OCI-LY1 (cell line): ENCODE measurements at regions not wholly inside any gene's neighbourhood (a gene's known extent, or its start where the extent isn't known, plus 50 kb on each side); places are given as distances from the start of the nearest gene placed in this dataset.

Experiments
- EZH2 ChIP-seq: fragments of 200-600 bp; sonication (generic), shearing (Covaris generic); IDR thresholded peaks from 2 replicates; pipeline ENCODE4 v1.8.0; 2017; ENCODE audit warnings: borderline replicate concordance, mixed run types, mild to moderate bottlenecking, antibody characterized with exemption, low read length, moderate library complexity, mixed read lengths
- TF ChIP-seq, protein P1 (sequence below): fragments of 200-600 bp; sonication (generic), shearing (Covaris generic); IDR thresholded peaks from 2 replicates; pipeline ENCODE4 v1.5.1; 2017; ENCODE audit warnings: mild to moderate bottlenecking, antibody characterized with exemption, low read length, moderate library complexity, mixed read lengths

DNA sequence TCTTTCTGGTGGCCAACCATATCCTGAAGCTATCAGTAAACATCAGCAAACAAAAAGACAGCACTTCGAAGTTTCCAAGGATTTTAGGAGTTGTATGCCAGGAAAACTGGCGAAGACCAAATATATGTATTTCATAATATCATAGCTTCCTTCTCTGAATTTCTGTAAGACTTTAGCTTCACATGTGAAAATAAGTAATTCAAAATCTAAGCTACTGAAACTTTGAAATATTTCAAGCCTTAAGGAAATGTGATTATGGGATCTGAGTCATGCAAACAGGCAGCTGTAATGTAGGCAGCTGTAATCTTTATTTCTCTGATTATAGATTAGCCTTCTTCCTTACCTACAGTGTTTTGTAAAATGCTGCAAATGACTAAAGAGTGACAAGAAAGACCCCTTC lies 70.7 kb upstream of the ANKRD10 start:
- TF ChIP-seq, protein P1, sequence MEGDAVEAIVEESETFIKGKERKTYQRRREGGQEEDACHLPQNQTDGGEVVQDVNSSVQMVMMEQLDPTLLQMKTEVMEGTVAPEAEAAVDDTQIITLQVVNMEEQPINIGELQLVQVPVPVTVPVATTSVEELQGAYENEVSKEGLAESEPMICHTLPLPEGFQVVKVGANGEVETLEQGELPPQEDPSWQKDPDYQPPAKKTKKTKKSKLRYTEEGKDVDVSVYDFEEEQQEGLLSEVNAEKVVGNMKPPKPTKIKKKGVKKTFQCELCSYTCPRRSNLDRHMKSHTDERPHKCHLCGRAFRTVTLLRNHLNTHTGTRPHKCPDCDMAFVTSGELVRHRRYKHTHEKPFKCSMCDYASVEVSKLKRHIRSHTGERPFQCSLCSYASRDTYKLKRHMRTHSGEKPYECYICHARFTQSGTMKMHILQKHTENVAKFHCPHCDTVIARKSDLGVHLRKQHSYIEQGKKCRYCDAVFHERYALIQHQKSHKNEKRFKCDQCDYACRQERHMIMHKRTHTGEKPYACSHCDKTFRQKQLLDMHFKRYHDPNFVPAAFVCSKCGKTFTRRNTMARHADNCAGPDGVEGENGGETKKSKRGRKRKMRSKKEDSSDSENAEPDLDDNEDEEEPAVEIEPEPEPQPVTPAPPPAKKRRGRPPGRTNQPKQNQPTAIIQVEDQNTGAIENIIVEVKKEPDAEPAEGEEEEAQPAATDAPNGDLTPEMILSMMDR, result no peak
- no peak for TF ChIP-seq EZH2
